Endothelial cell of umbilical vein (primary cell): ENCODE measurements at regions not wholly inside any gene's neighbourhood (a gene's known extent, or its start where the extent isn't known, plus 50 kb on each side); places are given as distances from the start of the nearest gene placed in this dataset.
"Not testable (repeated sequence)": the region's sequence is repeated elsewhere in the genome, so short reads cannot be mapped to it uniquely, and the experiment has no call there.

Experiments used
- BruUV-seq: library from RNA; stranded (reverse); fragments of 400-500 nt; replicated peaks from 2 replicates; lab custom pipeline; 2021; lab: Mats Ljungman, UMichigan
- CTCF ChIA-PET: fragments of 300-600, 350-600 bp; sonication (Branson Sonifier 250); formaldehyde crosslinking; loops from one replicate; lab custom pipeline; 2021; ENCODE audit warnings: antibody characterized with exemption, inconsistent platforms; lab: Charles Lee
- POLR2A ChIA-PET: fragments of 300-600, 350-600 bp; sonication (Branson Sonifier 250); formaldehyde crosslinking; loops from one replicate; lab custom pipeline; 2021; ENCODE audit warnings: antibody characterized with exemption, inconsistent platforms; lab: Charles Lee
- DNase-seq: peaks from one replicate; pipeline ENCODE4 v3.0.0-alpha.2; 2011; ENCODE audit warnings: low read depth, low spot score
- FAIRE-seq: peaks from 2 replicates; lab custom pipeline; 2011; peaks lifted over from hg19 to GRCh38; lab: Jason Lieb, UNC
- H2AFZ ChIP-seq: 2 replicates; pipeline ENCODE4 v1.6.0; 2012; ENCODE audit warnings: low read depth, low read length, control low read depth, inconsistent platforms
- H3K27ac ChIP-seq: 2 replicates; pipeline ENCODE4 v1.5.1; 2011; ENCODE audit warnings: low read depth, mild to moderate bottlenecking, control low read depth, low read length, moderate library complexity; ENCODE audit not compliant: insufficient read depth
- H3K27me3 ChIP-seq, 2 experiments: 2 replicates each; pipeline versions ENCODE4 v1.6.0 to v1.6.1; 2011; ENCODE audit warnings: low read length in 2 of 2, mixed read lengths in 1 of 2; ENCODE audit not compliant: control insufficient read depth in 2 of 2, insufficient read depth in 2 of 2
- H3K36me3 ChIP-seq, 2 experiments: 2 replicates in 1 of 2; 3 replicates in 1 of 2; pipeline ENCODE4 v1.5.1; 2011; ENCODE audit warnings: low read length in 2 of 2, mild to moderate bottlenecking in 1 of 2, moderate library complexity in 1 of 2; ENCODE audit not compliant: control insufficient read depth in 2 of 2, insufficient read depth in 2 of 2; ENCODE audit errors: extremely low read depth in 1 of 2
- H3K4me1 ChIP-seq: 3 replicates; pipeline ENCODE4 v1.5.1; 2011; ENCODE audit warnings: mild to moderate bottlenecking, low read length; ENCODE audit not compliant: control insufficient read depth, insufficient read depth; ENCODE audit errors: extremely low read depth
- H3K4me2 ChIP-seq: 2 replicates; pipeline ENCODE4 v1.6.1; 2011; ENCODE audit warnings: low read length, control low read depth, mixed read lengths; ENCODE audit not compliant: insufficient read depth
- H3K4me3 ChIP-seq, 3 experiments: fragments of 200-600 bp in 1 of 3; sonication (generic), shearing (Covaris generic) in 1 of 3; replicated peaks in 1 of 3; 2 replicates each; pipeline ENCODE4 v1.5.1; 2011 to 2016; ENCODE audit warnings: control low read depth in 3 of 3, low read length in 3 of 3, mild to moderate bottlenecking in 2 of 3, inconsistent platforms in 1 of 3, low read depth in 1 of 3, moderate library complexity in 1 of 3; ENCODE audit not compliant: insufficient read depth in 1 of 3
- H3K79me2 ChIP-seq: 2 replicates; pipeline ENCODE4 v1.6.0; 2012; ENCODE audit warnings: low read length, inconsistent platforms; ENCODE audit not compliant: control insufficient read depth, insufficient read depth
- H3K9ac ChIP-seq: replicated peaks from 2 replicates; pipeline ENCODE3; 2011; ENCODE audit warnings: low read length, control low read depth; ENCODE audit not compliant: insufficient read depth; ENCODE audit errors: extremely low read depth
- H3K9me1 ChIP-seq: replicated peaks from 3 replicates; pipeline ENCODE4 v1.6.0; 2011; ENCODE audit warnings: mild to moderate bottlenecking, low read length; ENCODE audit not compliant: control insufficient read depth, insufficient read depth; ENCODE audit errors: extremely low read depth
- H3K9me3 ChIP-seq: replicated peaks from 2 replicates; pipeline ENCODE4 v1.5.1; 2012; ENCODE audit warnings: low read length, inconsistent platforms; ENCODE audit not compliant: control insufficient read depth, insufficient read depth
- H4K20me1 ChIP-seq: replicated peaks from 2 replicates; pipeline ENCODE3; 2011; ENCODE audit warnings: mild to moderate bottlenecking, low read length; ENCODE audit not compliant: control insufficient read depth, insufficient read depth; ENCODE audit errors: extremely low read depth
- FOS ChIP-seq: IDR thresholded peaks from 2 replicates; pipeline ENCODE4 v1.6.1; 2011; ENCODE audit warnings: mild to moderate bottlenecking, low read length, moderate library complexity, borderline replicate concordance; ENCODE audit not compliant: insufficient read depth
- JUN ChIP-seq: IDR thresholded peaks from 2 replicates; pipeline ENCODE4 v1.6.1; 2011; ENCODE audit warnings: borderline replicate concordance, low read depth; ENCODE audit not compliant: insufficient read length, insufficient read depth
- dilution Hi-C: fragments of 300-500 bp; cut with MboI; formaldehyde crosslinking; loops from one replicate; pipeline ENCODE4 v1.15.0; 2019; ENCODE audit warnings: low sequenced_read_pairs; ENCODE audit not compliant: extremely low pct_ligation_motif_present
- intact Hi-C: fragments of 100-400 bp; cut with micrococcal nuclease; formaldehyde crosslinking; loops from one replicate; pipeline ENCODE4 v1.10.0; 2022

- ChIA-PET POLR2A (no interaction called here), CTCF (no interaction called here)
- Histone ChIP-seq H3K4me1 (no peaks in the 10 kb centered on the region), H3K9me3 (no peaks in the 10 kb centered on the region), H3K79me2 (no peaks in the 10 kb centered on the region), H3K9me1 (no peaks in the 10 kb centered on the region), H3K4me3 (no peak overlapping the region), H3K4me2 (no peak overlapping the region), H2AFZ (no peak overlapping the region), H4K20me1 (no peaks in the 10 kb centered on the region), H3K9ac (no peak overlapping the region), H3K27ac (no peak overlapping the region), H3K36me3 (no peaks in the 10 kb centered on the region), H3K27me3 (no peaks in the 10 kb centered on the region)
- intact Hi-C loops (no loop called here), dilution Hi-C loops (no loop called here)
- FAIRE-seq: no peak
- no TSS peak for BruUV-seq
- TF ChIP-seq JUN (no peak), FOS (no peak)
- DNase-seq: no peak
Measured at GRCh38 chr4:22597471-22597870, 81.6 kb upstream of the ADGRA3 start.

- dilution Hi-C loops, BruUV-seq, FAIRE-seq: not testable (repeated sequence)
Measured at GRCh38 chr4:22598113-22599047, 82.5 kb upstream of the ADGRA3 start.

GRCh38 chr4:22599228-22599928 lies 83.5 kb upstream of the ADGRA3 start:
- FAIRE-seq, dilution Hi-C loops: not testable (repeated sequence)

More at GRCh38 chr4:22598113-22599047, 82.5 kb upstream of the ADGRA3 start:
- H3K9me3 ChIP-seq, H3K4me2 ChIP-seq, H3K36me3 ChIP-seq, H4K20me1 ChIP-seq, H3K4me1 ChIP-seq, H3K27me3 ChIP-seq, DNase-seq, H3K79me2 ChIP-seq, intact Hi-C loops, POLR2A ChIA-PET, H3K9ac ChIP-seq, H3K9me1 ChIP-seq, H2AFZ ChIP-seq, H3K27ac ChIP-seq, H3K4me3 ChIP-seq, CTCF ChIA-PET: not testable (repeated sequence)

More at GRCh38 chr4:22599228-22599928, 83.5 kb upstream of the ADGRA3 start:
- CTCF ChIA-PET, H3K4me3 ChIP-seq, H3K9me1 ChIP-seq, BruUV-seq, POLR2A ChIA-PET, H3K4me1 ChIP-seq, H3K9me3 ChIP-seq, H3K36me3 ChIP-seq, intact Hi-C loops, H3K79me2 ChIP-seq, DNase-seq, H4K20me1 ChIP-seq, H3K9ac ChIP-seq, H3K4me2 ChIP-seq, H2AFZ ChIP-seq, H3K27me3 ChIP-seq, H3K27ac ChIP-seq: not testable (repeated sequence)
